RWPE1 (cell line): ENCODE measurements at regions not wholly inside any gene's neighbourhood (a gene's known extent, or its start where the extent isn't known, plus 50 kb on each side); places are given as distances from the start of the nearest gene placed in this dataset.
"Not testable (repeated sequence)": the region's sequence is repeated elsewhere in the genome, so short reads cannot be mapped to it uniquely, and the experiment has no call there.

Experiments
- CTCF ChIA-PET: fragments of 350-600 bp; sonication (Branson Sonifier 250); formaldehyde crosslinking; extraction: SDS; loops from one replicate; lab custom pipeline; 2021; lab: Yijun Ruan, JAX
- POLR2A ChIA-PET: fragments of 400-600 bp; formaldehyde crosslinking; extraction: SDS; loops from one replicate; lab custom pipeline; 2020; ENCODE audit warnings: antibody characterized with exemption; ENCODE audit not compliant: low non-redundant PET; lab: Yijun Ruan, JAX
- DNase-seq: peaks from one replicate; pipeline ENCODE4 v3.0.0; 2012; ENCODE audit warnings: low spot score
- H3K27ac ChIP-seq: fragments of 450-650 bp; 2 replicates; pipeline ENCODE4 v1.5.1; 2017
- TF ChIP-seq, protein P1 (sequence below): fragments of 450-650 bp; conservative IDR thresholded peaks from 2 replicates; pipeline ENCODE4 v1.5.1; 2017; ENCODE audit warnings: low read depth, mild to moderate bottlenecking

- TF ChIP-seq, protein P1, sequence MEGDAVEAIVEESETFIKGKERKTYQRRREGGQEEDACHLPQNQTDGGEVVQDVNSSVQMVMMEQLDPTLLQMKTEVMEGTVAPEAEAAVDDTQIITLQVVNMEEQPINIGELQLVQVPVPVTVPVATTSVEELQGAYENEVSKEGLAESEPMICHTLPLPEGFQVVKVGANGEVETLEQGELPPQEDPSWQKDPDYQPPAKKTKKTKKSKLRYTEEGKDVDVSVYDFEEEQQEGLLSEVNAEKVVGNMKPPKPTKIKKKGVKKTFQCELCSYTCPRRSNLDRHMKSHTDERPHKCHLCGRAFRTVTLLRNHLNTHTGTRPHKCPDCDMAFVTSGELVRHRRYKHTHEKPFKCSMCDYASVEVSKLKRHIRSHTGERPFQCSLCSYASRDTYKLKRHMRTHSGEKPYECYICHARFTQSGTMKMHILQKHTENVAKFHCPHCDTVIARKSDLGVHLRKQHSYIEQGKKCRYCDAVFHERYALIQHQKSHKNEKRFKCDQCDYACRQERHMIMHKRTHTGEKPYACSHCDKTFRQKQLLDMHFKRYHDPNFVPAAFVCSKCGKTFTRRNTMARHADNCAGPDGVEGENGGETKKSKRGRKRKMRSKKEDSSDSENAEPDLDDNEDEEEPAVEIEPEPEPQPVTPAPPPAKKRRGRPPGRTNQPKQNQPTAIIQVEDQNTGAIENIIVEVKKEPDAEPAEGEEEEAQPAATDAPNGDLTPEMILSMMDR, result no peak
- POLR2A ChIA-PET, result no interaction called here
- no peak overlapping the region for H3K27ac ChIP-seq
- CTCF ChIA-PET, result no interaction called here
- no peak for DNase-seq
Measured at GRCh38 chr9:71609448-71609830, 158.9 kb downstream of the CEMIP2 start.

DNA sequence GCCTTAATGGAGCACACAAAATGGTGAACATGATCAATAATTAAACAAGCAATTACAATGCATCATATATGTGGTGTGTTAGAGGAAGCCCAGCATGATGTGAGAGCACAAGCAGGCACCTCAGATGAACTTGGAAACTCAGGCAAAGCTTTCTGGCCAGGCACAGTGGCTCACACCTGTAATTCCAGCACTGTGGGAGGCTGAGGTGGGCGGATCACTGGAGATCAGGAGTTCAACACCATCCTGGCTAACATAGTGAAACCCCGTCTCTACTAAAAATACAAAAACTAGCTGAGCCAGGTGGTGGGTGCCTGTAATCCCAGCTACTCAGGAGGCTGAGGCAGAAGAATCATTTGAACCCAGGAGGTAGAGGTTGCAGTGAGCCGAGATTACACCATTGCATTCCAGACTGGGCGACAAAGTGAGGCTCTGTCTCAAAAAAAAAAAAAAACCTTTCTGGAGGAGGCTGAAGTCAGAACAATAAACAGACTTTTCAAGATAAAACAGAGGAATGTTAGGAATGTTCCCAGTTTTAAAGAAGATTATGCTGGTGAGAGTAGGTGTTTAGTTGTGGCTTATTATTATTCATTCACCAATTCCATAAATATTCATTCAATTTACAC lies 159.4 kb downstream of the CEMIP2 start:
- ChIA-PET CTCF (no interaction called here), POLR2A (no interaction called here)
- no peak overlapping the region for H3K27ac ChIP-seq
- TF ChIP-seq, protein P1, result no peak
- DNase-seq, result no peak

DNA sequence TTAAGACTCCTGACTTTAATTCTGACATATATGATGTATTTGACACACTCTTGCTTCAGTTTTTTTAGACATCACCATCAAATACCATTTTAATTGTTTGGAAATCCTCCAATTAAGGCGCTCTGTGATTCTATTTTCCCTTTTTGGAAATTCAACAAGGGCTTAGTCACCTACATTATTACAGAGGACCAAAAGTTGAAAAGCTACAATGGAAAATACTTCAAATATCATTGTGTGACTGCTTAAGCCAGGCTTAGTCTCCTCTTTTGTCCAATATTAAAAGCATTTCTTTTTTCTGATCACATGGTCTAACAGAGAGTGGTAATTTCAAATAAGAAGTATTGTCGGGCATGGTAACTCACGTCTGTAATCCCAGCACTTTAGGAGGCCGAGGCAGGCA lies 160.3 kb downstream of the CEMIP2 start:
- no peak overlapping the region for H3K27ac ChIP-seq
- CTCF ChIA-PET, result interaction anchor here (0.5 kb wide), 1 partner anchor 857 kb away, joined by 4 read pairs; no protein-coding TSS in a partner anchor
- POLR2A ChIA-PET, result no interaction called here
- DNase-seq, result no peak
- TF ChIP-seq, protein P1, result no peak

- CTCF ChIA-PET, result no interaction called here
- POLR2A ChIA-PET, result no interaction called here
Measured at GRCh38 chr9:71607461-71607881, 160.8 kb downstream of the CEMIP2 start.

DNA sequence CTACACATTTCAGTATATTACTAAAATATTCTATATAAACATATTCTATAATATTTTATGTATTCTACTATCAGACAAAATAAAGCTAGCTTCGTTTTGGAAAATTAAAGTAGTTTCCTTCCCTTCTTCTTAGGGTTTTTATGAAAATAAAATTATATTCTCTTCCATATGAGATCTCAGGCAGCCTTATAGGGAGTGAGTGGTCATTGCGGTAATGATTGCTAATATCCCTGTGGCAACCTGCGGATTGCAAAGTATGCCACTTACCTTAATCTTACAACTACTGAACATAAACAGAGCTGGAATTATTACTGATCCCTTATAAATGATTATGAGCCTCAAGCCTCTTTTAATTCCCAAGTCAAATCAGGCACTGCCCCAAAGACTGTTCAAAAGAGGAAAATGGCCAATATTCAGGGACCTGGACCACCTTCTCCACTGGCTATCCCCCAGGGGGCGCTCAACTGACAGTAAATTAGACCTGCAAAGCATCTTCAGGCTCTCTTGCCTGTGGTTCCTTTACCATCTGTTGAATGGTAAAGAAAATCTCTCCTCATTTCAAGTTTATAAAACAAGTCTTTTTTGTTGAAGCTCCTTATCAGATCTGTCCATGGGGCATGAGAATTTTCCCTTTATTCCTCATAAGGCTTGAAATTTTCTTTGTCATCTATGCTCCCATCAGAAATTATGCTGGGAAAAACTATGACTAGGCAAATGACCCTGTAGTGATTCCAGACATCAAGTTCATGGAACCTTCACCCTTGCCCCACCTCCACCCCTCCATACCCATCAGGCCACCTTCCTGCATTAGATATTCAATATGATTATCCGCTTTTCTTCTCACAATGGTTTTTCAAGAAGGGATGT lies 163.9 kb downstream of the CEMIP2 start:
- TF ChIP-seq, protein P1, result peak; percentile 56
- ChIA-PET CTCF (interaction anchor here (0.7 to 2.7 kb wide), 4 partner anchors 10 to 215 kb away, joined by 3 to 9 read pairs (median 4); partner anchors contain the start of gene CEMIP2), POLR2A (no interaction called here)
- peak; percentile 52 for DNase-seq
- no peak overlapping the region for H3K27ac ChIP-seq

More at GRCh38 chr9:71607461-71607881, 160.8 kb downstream of the CEMIP2 start:
- TF ChIP-seq, protein P1, result no peak
- H3K27ac ChIP-seq, result no peak overlapping the region
- no peak for DNase-seq

DNA sequence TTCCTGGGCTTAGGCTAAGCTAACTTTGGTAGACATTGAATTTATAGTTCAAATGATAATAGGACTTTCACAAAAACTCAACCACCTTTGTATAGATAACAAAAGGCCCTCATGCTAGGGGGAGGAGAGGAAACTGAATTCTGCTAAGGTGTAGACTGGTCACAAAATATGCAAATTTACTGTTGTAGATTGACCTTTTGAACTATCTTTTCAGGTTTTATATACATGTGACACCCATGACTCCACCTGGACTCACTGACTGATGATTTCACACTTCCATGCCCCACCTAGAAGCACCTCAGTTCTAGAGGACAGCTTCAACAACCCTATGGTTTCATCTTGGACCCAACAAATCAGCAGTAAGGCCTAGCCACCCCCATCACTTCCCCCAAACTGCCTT lies 165.7 kb downstream of the CEMIP2 start:
- POLR2A ChIA-PET, result no interaction called here

GRCh38 chr9:71595762-71596161 lies 172.6 kb downstream of the CEMIP2 start:
- DNase-seq, H3K27ac ChIP-seq, POLR2A ChIA-PET, CTCF ChIA-PET: not testable (repeated sequence)

More for the DNA sequence above, 165.7 kb downstream of the CEMIP2 start:
- no peak for DNase-seq
- H3K27ac ChIP-seq, result no peak overlapping the region
- TF ChIP-seq, protein P1, result no peak
- CTCF ChIA-PET, result interaction anchor here (2.7 kb wide), 1 partner anchor 217 kb away, joined by 9 read pairs; no protein-coding TSS in a partner anchor
